WI38 (cell line): ENCODE measurements at regions not wholly inside any gene's neighbourhood (a gene's known extent, or its start where the extent isn't known, plus 50 kb on each side); places are given as distances from the start of the nearest gene placed in this dataset.

Source experiments
- H3K4me3 ChIP-seq: 2 replicates; pipeline ENCODE4 v1.5.1; 2011; ENCODE audit warnings: low read depth, mild to moderate bottlenecking, control low read depth, low read length
- CTCF ChIP-seq: IDR thresholded peaks from 2 replicates; pipeline ENCODE4 v1.5.1; 2012; ENCODE audit warnings: low read depth, mild to moderate bottlenecking, control low read depth, low read length

- H3K4me3 ChIP-seq = no peak overlapping the region
- no peak for TF ChIP-seq CTCF
Observed at GRCh38 chr6:49030251-49031020, 432.6 kb downstream of the MMUT start.

GRCh38 chr6:49027644-49028043 lies 435.4 kb downstream of the MMUT start:
- TF ChIP-seq CTCF = no peak
- H3K4me3 ChIP-seq = no peak overlapping the region

GRCh38 chr6:49025273-49026240 lies 437.5 kb downstream of the MMUT start:
- TF ChIP-seq CTCF = no peak
- no peak overlapping the region for H3K4me3 ChIP-seq

GRCh38 chr6:49004801-49005200 lies 458.3 kb downstream of the MMUT start:
- TF ChIP-seq CTCF = no peak
- no peak overlapping the region for H3K4me3 ChIP-seq

GRCh38 chr6:49003348-49003747 lies 459.7 kb downstream of the MMUT start:
- H3K4me3 ChIP-seq = no peak overlapping the region
- no peak for TF ChIP-seq CTCF

- TF ChIP-seq CTCF = no peak
- no peak overlapping the region for H3K4me3 ChIP-seq
Observed at GRCh38 chr6:49001856-49002541, 461.1 kb downstream of the MMUT start.
